Vagina (tissue), 2 donors: ENCODE measurements at regions not wholly inside any gene's neighbourhood (a gene's known extent, or its start where the extent isn't known, plus 50 kb on each side); places are given as distances from the start of the nearest gene placed in this dataset.

Experiments
- DNase-seq, 2 donors: peaks; one replicate each; pipeline ENCODE4 v3.0.0-alpha.2; 2017; ENCODE audit errors: extremely low spot score in 2 of 2
- H3K27ac ChIP-seq: fragments of 200-600 bp; sonication (generic); one replicate; pipeline ENCODE4 v1.5.1; 2019
- H3K27me3 ChIP-seq: fragments of 200-600 bp; sonication (generic); one replicate; pipeline ENCODE4 v1.5.1; 2019
- H3K36me3 ChIP-seq, 2 donors: fragments of 200-600 bp; sonication (generic); one replicate each; pipeline ENCODE4 v1.5.1; 2017 to 2019
- H3K4me1 ChIP-seq: fragments of 200-600 bp; sonication (generic); one replicate; pipeline ENCODE4 v1.5.1; 2019
- H3K4me3 ChIP-seq, 2 donors: fragments of 200-600 bp; sonication (generic); 1 replicate in 1 of 2; 2 replicates in 1 of 2; pipeline ENCODE4 v1.5.1; 2016 to 2019
- H3K9me3 ChIP-seq: fragments of 200-600 bp; sonication (generic); one replicate; pipeline ENCODE4 v1.5.1; 2019
- POLR2A ChIP-seq, 2 donors: fragments of 450-650 bp; IDR thresholded peaks; one replicate each; pipeline ENCODE4 v1.6.1; 2017; ENCODE audit warnings: antibody characterized with exemption in 2 of 2, mild to moderate bottlenecking in 2 of 2, moderate library complexity in 2 of 2
- POLR2AphosphoS5 ChIP-seq, 2 donors: sonication (generic); formaldehyde crosslinking; IDR thresholded peaks; one replicate each; pipeline ENCODE4 v1.9.0; 2017; ENCODE audit warnings: antibody characterized with exemption in 2 of 2, mild to moderate bottlenecking in 2 of 2, low read depth in 1 of 2; ENCODE audit not compliant: insufficient read depth in 1 of 2
- intact Hi-C: fragments of 100-400 bp; cut with DNase I; formaldehyde crosslinking; loops from one replicate; pipeline ENCODE4 v1.15.1; 2023
- TF ChIP-seq, protein P1 (sequence below), 3 experiments: fragments of 450-650 bp in 2 of 3; fragments of 200-600 bp in 1 of 3; sonication (generic) in 1 of 3; IDR thresholded peaks; one replicate each; pipeline ENCODE4 v1.5.1; 2017 to 2019; ENCODE audit warnings: antibody characterized with exemption in 3 of 3, mild to moderate bottlenecking in 2 of 3, moderate library complexity in 2 of 3

DNA sequence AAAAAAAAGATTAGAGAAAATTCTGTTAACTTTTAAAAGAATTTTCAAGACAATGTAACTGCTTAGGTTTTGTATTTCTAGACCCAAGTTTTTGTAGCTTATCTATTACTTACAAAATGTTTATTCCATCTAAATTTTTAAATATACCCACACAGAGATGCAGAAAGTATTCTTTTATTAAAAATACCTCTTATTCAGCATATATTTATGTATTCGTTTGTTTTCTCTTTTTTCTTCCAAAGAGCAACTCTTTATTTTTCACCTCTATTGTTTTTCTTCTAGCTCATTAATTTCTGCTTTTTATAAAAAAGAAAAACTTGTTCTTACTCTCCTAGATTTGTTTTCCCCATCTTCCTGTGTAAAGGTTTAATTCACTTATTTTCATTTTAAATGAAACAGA lies 180.3 kb downstream of the ZDHHC21 start:
- no peaks in the 10 kb centered on the region for H3K9me3 ChIP-seq
- H3K36me3 ChIP-seq = no peaks in the 10 kb centered on the region
- H3K4me3 ChIP-seq = no peak overlapping the region
- DNase-seq = no peak
- H3K27me3 ChIP-seq = no peaks in the 10 kb centered on the region
- no peak overlapping the region for H3K27ac ChIP-seq
- H3K4me1 ChIP-seq = no peaks in the 10 kb centered on the region
- TF ChIP-seq, protein P1, sequence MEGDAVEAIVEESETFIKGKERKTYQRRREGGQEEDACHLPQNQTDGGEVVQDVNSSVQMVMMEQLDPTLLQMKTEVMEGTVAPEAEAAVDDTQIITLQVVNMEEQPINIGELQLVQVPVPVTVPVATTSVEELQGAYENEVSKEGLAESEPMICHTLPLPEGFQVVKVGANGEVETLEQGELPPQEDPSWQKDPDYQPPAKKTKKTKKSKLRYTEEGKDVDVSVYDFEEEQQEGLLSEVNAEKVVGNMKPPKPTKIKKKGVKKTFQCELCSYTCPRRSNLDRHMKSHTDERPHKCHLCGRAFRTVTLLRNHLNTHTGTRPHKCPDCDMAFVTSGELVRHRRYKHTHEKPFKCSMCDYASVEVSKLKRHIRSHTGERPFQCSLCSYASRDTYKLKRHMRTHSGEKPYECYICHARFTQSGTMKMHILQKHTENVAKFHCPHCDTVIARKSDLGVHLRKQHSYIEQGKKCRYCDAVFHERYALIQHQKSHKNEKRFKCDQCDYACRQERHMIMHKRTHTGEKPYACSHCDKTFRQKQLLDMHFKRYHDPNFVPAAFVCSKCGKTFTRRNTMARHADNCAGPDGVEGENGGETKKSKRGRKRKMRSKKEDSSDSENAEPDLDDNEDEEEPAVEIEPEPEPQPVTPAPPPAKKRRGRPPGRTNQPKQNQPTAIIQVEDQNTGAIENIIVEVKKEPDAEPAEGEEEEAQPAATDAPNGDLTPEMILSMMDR (IDR thresholded peaks at IDR 0.05) = no peak
- TF ChIP-seq POLR2A (IDR thresholded peaks at IDR 0.05) (no peak), POLR2AphosphoS5 (IDR thresholded peaks at IDR 0.05; ENCODE audit: insufficient read depth in 1 of 2, low read depth in 1 of 2) (no peak)
- intact Hi-C loops = no loop called here

DNA sequence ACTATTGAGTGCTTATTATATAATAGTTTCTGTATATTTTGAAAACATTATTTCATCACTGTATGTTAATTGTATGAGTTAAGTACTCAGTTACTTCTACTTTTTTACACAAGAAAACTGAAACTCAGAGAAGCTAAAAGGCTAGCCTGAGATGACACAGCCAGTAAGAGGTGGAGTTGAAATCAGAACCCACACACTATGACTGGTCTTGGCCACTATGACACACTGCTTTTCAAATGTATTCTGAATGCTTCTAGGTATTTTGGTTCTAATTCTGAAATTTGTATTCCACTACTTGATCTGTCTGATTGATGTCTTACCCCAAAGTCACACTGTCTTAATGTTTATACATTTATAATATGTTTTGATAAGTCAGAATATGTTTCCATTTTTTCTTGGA lies 181.8 kb downstream of the ZDHHC21 start:
- intact Hi-C loops = no loop called here
- DNase-seq = no peak
- no peak overlapping the region for H3K27ac ChIP-seq
- no peaks in the 10 kb centered on the region for H3K9me3 ChIP-seq
- H3K4me3 ChIP-seq = no peak overlapping the region
- TF ChIP-seq, protein P1 (IDR thresholded peaks at IDR 0.05) = no peak
- TF ChIP-seq POLR2AphosphoS5 (IDR thresholded peaks at IDR 0.05; ENCODE audit: insufficient read depth in 1 of 2, low read depth in 1 of 2) (no peak), POLR2A (IDR thresholded peaks at IDR 0.05) (no peak)
- no peaks in the 10 kb centered on the region for H3K36me3 ChIP-seq
- no peaks in the 10 kb centered on the region for H3K4me1 ChIP-seq
- no peaks in the 10 kb centered on the region for H3K27me3 ChIP-seq

DNA sequence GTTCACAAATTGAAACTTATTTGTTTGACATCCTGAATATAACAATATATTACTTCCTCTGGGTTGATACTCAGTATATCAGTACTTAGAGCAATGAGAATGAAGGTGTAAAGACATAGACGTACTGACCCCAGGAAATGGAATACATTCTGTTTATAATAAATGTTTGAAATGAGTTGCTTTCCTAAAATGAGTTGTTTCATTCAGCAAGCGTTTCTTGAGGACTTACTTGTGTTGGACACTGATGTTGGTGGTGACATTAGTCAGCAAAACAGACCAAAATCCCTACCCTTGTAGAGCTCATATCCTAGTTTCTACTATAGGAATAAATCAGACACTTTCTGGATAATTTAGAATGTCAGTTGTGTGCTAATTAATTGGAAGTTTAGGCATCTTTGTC lies 184.3 kb downstream of the ZDHHC21 start:
- TF ChIP-seq POLR2A (IDR thresholded peaks at IDR 0.05) = no peak
- TF ChIP-seq, protein P1 (IDR thresholded peaks at IDR 0.05) = no peak
- TF ChIP-seq POLR2AphosphoS5 (IDR thresholded peaks at IDR 0.05; ENCODE audit: insufficient read depth in 1 of 2, low read depth in 1 of 2) = no peak
- no peak overlapping the region for H3K27ac ChIP-seq
- intact Hi-C loops = no loop called here
- no peaks in the 10 kb centered on the region for H3K36me3 ChIP-seq
- DNase-seq = no peak
- H3K9me3 ChIP-seq = no peaks in the 10 kb centered on the region
- H3K4me3 ChIP-seq = no peak overlapping the region
- no peaks in the 10 kb centered on the region for H3K27me3 ChIP-seq
- H3K4me1 ChIP-seq = no peaks in the 10 kb centered on the region

DNA sequence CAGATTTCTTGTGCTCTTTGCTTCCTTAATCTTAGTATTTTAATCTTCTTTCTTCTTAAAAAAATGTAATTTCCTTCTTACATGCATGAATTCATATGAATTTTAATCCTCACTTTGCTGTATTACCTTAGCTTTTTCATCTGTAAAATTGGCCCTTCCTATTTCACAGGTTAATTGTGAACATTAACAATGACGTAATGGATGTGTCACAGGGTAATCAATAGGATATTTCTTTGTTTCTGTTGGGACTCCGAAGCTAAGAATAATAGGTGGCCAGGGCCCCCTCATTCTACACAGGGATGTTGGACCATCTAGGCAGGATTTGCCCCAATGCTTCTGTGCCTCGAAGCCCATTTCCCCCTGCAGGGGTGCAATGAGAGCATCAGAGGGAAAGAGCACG lies 187.4 kb upstream of the NFIB start:
- H3K27me3 ChIP-seq = no peaks in the 10 kb centered on the region
- no peaks in the 10 kb centered on the region for H3K4me1 ChIP-seq
- TF ChIP-seq, protein P1 (IDR thresholded peaks at IDR 0.05) = no peak
- TF ChIP-seq POLR2A (IDR thresholded peaks at IDR 0.05) (no peak), POLR2AphosphoS5 (IDR thresholded peaks at IDR 0.05; ENCODE audit: insufficient read depth in 1 of 2, low read depth in 1 of 2) (no peak)
- H3K36me3 ChIP-seq = no peaks in the 10 kb centered on the region
- intact Hi-C loops = no loop called here
- no peak overlapping the region for H3K4me3 ChIP-seq
- no peak for DNase-seq
- no peaks in the 10 kb centered on the region for H3K9me3 ChIP-seq
- no peak overlapping the region for H3K27ac ChIP-seq

DNA sequence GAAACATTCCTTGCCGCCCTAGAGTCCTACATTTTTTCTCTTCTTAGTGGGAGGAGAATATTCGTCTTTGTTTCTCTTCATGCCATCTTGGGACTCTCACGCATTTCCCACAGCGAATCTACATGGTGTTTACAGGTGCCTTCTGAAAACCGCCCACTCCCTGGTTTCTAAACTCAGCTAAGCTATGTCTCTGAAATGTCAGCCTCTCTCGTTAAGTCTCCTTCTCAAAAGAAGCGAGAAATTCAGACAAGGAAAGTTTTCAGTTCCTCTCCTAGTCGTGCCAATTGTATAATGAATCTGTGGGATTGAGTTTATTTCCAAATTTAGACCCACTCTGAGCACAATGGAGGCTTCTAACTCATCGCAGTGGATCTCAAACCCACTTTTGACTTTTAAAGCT lies 186.8 kb upstream of the NFIB start:
- Histone ChIP-seq H3K27me3 (no peaks in the 10 kb centered on the region), H3K9me3 (no peaks in the 10 kb centered on the region), H3K4me3 (no peak overlapping the region), H3K4me1 (no peaks in the 10 kb centered on the region), H3K27ac (no peak overlapping the region), H3K36me3 (no peaks in the 10 kb centered on the region)
- no peak for TF ChIP-seq POLR2A (IDR thresholded peaks at IDR 0.05)
- TF ChIP-seq POLR2AphosphoS5 (IDR thresholded peaks at IDR 0.05; ENCODE audit: insufficient read depth in 1 of 2, low read depth in 1 of 2) = no peak
- TF ChIP-seq, protein P1 (IDR thresholded peaks at IDR 0.05) = no peak
- DNase-seq = no peak
- intact Hi-C loops = no loop called here
